C4-2B (cell line): ENCODE measurements at regions not wholly inside any gene's neighbourhood (a gene's known extent, or its start where the extent isn't known, plus 50 kb on each side); places are given as distances from the start of the nearest gene placed in this dataset.

Experiments
- H3K27ac ChIP-seq: fragments of 450-650 bp; 2 replicates; pipeline ENCODE4 v1.5.1; 2017
- ZFX ChIP-seq: fragments of 450-650 bp; IDR thresholded peaks from 2 replicates; pipeline ENCODE4 v1.6.1; 2017
- TF ChIP-seq, protein P1 (sequence below): fragments of 450-650 bp; conservative IDR thresholded peaks from 2 replicates; pipeline ENCODE4 v1.5.1; 2017; ENCODE audit warnings: mild to moderate bottlenecking

DNA sequence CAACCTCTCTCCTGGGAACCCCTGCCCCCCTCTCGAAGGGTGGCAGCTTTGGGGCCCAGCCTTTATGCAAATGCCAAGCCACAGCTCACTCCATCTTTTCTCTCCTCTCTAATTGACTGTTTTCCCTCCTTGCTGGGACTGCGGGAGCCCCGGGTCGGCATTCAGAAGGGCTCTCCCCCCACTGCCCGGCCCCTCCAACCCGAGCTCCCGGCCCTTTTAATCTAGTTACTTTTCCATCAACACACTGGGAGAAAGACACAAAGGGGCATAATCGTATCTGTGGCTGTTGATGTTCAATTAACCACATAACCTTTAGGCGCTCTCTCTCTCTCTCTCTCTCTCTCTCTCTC, 95.4 kb downstream of the INHBB start:
- H3K27ac ChIP-seq = no peak overlapping the region
- TF ChIP-seq, protein P1, sequence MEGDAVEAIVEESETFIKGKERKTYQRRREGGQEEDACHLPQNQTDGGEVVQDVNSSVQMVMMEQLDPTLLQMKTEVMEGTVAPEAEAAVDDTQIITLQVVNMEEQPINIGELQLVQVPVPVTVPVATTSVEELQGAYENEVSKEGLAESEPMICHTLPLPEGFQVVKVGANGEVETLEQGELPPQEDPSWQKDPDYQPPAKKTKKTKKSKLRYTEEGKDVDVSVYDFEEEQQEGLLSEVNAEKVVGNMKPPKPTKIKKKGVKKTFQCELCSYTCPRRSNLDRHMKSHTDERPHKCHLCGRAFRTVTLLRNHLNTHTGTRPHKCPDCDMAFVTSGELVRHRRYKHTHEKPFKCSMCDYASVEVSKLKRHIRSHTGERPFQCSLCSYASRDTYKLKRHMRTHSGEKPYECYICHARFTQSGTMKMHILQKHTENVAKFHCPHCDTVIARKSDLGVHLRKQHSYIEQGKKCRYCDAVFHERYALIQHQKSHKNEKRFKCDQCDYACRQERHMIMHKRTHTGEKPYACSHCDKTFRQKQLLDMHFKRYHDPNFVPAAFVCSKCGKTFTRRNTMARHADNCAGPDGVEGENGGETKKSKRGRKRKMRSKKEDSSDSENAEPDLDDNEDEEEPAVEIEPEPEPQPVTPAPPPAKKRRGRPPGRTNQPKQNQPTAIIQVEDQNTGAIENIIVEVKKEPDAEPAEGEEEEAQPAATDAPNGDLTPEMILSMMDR = no peak
- TF ChIP-seq ZFX = no peak

DNA sequence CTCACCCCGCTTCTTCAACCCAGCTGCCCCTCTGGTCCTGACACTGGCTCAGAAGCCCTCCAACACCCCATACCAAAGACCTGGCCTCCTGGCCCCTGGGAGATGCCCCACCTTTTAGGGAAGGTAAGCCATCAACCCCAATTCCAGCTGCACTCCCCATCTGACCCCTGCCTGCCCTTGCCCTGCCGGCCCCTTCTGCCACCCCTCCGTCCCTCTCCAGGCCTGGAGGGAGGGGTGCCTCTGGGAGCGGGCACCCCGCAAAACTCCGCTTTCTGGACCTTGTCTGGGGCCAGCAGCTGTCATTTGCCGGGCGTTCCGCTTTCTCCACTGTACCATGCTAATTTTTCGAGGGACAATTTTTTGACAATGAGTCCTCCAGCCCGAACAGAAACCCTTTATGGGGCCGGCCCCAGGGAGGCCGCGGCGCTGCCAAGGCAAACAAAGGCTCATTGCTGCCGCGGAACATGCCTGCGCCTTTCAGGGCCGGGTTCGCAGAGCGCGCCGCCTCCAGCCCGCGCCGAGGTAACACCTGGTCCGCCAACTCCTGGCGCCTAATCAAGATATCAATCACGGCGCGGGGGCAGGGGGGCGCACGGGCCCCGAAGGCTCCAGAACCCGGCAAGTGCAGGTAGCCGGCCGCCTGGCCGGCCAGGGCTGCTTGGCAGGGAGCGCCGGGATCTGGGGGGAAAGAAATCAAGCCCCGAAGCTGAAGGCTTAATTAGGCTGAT, 96.0 kb downstream of the INHBB start:
- H3K27ac ChIP-seq = peak overlapping the region; percentile 48
- TF ChIP-seq, protein P1 = no peak
- TF ChIP-seq ZFX = no peak

DNA sequence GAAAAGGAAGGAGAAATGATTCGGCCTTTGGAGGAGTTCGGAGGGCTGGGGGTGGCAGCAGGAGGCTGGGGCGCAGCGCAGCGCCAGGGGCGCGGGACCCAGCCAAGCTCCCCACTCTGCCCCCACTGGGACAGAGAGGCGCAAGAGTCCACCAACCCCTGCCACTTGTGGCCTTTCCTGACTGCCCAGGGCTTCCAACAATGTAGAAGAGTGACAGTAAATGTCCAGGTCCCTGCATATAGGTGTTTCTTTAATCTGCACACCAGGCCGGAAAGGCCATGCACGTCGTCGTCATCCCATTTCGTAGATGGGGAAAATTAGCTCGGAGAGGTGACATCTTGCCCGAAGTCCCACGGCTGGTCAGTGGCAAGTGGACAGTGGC, 96.6 kb downstream of the INHBB start:
- no peak for TF ChIP-seq ZFX
- TF ChIP-seq, protein P1 = no peak
- H3K27ac ChIP-seq = peak overlapping the region; percentile 48

DNA sequence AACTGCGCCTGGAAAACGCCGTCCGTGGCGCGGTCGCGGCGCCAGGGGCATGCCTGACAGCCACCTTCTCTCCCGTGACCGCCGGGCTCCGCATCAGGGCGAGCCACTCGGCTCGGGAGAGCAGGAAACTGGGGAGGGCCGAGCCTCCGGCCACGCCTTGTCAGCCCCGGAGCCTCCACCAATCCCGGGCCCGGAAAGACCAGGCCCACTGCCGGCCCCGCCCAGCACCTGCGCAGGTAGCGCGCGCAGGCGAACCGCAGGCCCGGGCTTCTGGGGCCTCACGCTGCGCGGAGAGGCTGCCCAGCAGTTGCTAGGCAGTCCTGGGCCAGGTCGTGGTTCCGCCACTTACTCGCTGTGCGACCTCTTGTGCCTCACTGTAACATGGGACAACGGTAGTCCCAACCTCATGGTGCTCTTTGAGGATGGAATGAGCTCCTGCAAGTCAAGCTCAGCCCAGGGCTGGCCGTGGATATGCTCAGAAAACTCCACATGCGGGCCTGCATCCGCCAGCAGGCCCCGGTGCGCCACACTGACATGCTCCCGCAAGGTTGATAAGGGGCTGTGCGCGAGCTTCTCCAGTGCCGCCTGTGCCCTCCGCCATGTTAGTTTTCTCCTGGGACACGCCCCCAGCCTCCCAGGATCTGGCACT, 97.1 kb downstream of the INHBB start:
- TF ChIP-seq, protein P1 = no peak
- no peak overlapping the region; the same call in 1 of the 2 replicates for H3K27ac ChIP-seq

DNA sequence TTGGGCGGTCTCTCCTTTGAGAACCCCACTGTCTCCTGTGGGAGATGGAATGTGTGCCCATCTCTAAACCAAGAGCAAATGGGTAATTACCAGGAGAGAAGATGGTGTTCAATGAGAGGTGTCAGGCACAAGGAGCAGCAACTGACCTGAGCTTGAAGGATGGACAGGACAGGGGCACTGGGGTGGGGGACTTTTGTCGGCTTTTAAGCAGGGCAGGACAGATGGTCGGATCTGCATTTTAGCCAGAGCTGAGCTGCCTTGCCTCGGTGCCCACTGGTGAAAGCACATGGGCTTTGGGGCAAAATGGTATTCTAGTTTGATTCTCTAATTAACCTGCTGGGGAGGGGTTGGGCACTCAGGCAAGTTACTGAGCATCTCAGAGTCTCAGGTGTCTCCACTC, 98.0 kb downstream of the INHBB start:
- TF ChIP-seq, protein P1 = no peak
- TF ChIP-seq ZFX = no peak
- no peak overlapping the region for H3K27ac ChIP-seq

DNA sequence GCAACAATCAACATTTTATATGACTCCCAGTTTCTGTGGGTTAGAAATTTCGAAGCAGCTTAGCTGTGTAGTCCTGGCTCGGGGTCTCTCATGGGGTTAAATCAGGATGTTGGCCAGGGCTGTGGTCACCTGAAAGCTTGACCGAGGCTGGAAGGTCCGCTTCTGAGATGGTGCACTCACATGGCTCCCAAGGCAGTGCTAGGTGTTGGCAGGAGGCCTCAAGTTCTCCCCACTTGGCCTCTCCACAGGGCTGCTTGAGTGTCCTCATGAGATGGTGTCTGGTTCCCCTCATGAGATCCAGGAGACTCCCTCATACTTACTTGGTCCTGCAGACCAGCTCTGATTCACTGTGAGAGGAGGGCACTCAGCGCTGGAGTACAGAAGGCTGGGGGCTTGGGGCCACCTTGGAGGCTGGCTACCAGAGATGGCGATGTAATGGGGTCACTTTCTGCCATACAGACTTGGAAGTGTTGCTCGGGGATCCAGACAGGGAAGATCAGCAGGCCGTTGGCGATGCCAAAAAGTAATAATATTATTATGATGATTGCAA, 98.8 kb downstream of the INHBB start:
- no peak for TF ChIP-seq ZFX
- TF ChIP-seq, protein P1 = no peak
- no peak overlapping the region for H3K27ac ChIP-seq

DNA sequence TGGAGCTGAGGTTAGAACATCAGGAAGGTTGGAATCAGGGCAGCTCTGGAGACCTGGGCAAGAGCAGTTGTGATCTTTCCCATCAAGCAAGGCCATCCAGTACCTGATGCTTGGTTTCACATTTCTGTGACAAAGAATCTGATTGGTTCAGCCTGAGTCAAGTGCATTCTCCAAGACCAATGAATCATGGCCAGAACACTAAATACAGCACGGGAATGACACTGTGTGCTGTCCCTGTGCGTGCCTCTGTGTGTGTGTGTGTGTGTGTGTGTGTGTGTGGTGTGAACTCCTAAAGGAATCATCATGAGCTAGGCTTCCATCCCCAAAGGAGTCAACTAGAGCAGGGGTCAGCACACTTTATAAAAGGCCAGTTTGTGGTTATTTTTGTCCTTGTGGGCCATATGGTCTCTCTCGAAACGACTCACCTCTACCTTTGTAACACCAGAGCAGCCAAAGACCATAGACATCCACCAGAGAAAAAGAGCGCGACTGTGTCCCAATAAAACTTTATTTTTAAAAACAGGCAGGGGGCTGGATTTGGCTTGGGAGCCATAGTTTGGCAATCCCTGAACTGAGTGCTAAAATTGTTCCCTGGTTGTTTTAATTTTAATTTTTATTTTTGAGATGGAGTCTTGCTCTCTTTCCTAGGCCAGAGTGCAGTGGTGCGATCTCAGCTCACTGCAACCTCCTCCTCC, 99.7 kb downstream of the INHBB start:
- no peak overlapping the region for H3K27ac ChIP-seq
- no peak for TF ChIP-seq ZFX
- TF ChIP-seq, protein P1 = no peak
